ENCODE measurements at regions not wholly inside any gene's neighbourhood (a gene's known extent, or its start where the extent isn't known, plus 50 kb on each side); places are given as distances from the start of the nearest gene placed in this dataset.

GRCh38 chr4:24015782-24016181, 125.9 kb upstream of the PPARGC1A start:
- Histone ChIP-seq H3K4me1 (no peaks in the 10 kb centered on the region), H3K4me3 (no peak overlapping the region), H3K36me3 (no peaks in the 10 kb centered on the region), H3K27ac (no peak overlapping the region), H3K27me3 (no peaks in the 10 kb centered on the region), H3K9me3 (no peaks in the 10 kb centered on the region)
- DNase-seq (ENCODE audit: low spot score in 2 of 2) = no peak
- no peak for TF ChIP-seq POLR2AphosphoS5 (IDR thresholded peaks at IDR 0.05)
- no peak for TF ChIP-seq CTCF (IDR thresholded peaks at IDR 0.05)
- no peak for TF ChIP-seq POLR2A (IDR thresholded peaks at IDR 0.05)
- intact Hi-C loops (cut with DNase I; ENCODE audit: low total_unique reads) = no loop called here

- no peak for TF ChIP-seq POLR2A (IDR thresholded peaks at IDR 0.05)
- TF ChIP-seq POLR2AphosphoS5 (IDR thresholded peaks at IDR 0.05) = no peak
- no peak for TF ChIP-seq CTCF (IDR thresholded peaks at IDR 0.05)
- Histone ChIP-seq H3K4me1 (no peaks in the 10 kb centered on the region), H3K9me3 (no peaks in the 10 kb centered on the region), H3K4me3 (no peak overlapping the region), H3K36me3 (no peaks in the 10 kb centered on the region), H3K27me3 (no peaks in the 10 kb centered on the region), H3K27ac (no peak overlapping the region)
- intact Hi-C loops (cut with DNase I; ENCODE audit: low total_unique reads) = no loop called here
- no peak for DNase-seq (ENCODE audit: low spot score in 2 of 2)
Measured at GRCh38 chr4:24013668-24014422, 124.0 kb upstream of the PPARGC1A start.

GRCh38 chr4:24010994-24011393, 121.1 kb upstream of the PPARGC1A start:
- no peak overlapping the region for H3K27ac ChIP-seq
- intact Hi-C loops (cut with DNase I; ENCODE audit: low total_unique reads) = no loop called here
- DNase-seq (ENCODE audit: low spot score in 2 of 2) = no peak
- H3K4me3 ChIP-seq = no peak overlapping the region
- H3K36me3 ChIP-seq = no peaks in the 10 kb centered on the region
- no peak for TF ChIP-seq CTCF (IDR thresholded peaks at IDR 0.05)
- TF ChIP-seq POLR2A (IDR thresholded peaks at IDR 0.05) = no peak
- no peak for TF ChIP-seq POLR2AphosphoS5 (IDR thresholded peaks at IDR 0.05)
- no peaks in the 10 kb centered on the region for H3K4me1 ChIP-seq
- H3K9me3 ChIP-seq = no peaks in the 10 kb centered on the region
- H3K27me3 ChIP-seq = no peaks in the 10 kb centered on the region

- no peaks in the 10 kb centered on the region for H3K36me3 ChIP-seq
- TF ChIP-seq POLR2A (IDR thresholded peaks at IDR 0.05) = no peak
- no peak for TF ChIP-seq CTCF (IDR thresholded peaks at IDR 0.05)
- TF ChIP-seq POLR2AphosphoS5 (IDR thresholded peaks at IDR 0.05) = no peak
- H3K9me3 ChIP-seq = no peaks in the 10 kb centered on the region
- no peak overlapping the region for H3K27ac ChIP-seq
- no peak for DNase-seq (ENCODE audit: low spot score in 2 of 2)
- intact Hi-C loops (cut with DNase I; ENCODE audit: low total_unique reads) = no loop called here
- no peak overlapping the region for H3K4me3 ChIP-seq
- H3K4me1 ChIP-seq = no peaks in the 10 kb centered on the region
- no peaks in the 10 kb centered on the region for H3K27me3 ChIP-seq
Measured at GRCh38 chr4:24010573-24010972, 120.7 kb upstream of the PPARGC1A start.

DNA sequence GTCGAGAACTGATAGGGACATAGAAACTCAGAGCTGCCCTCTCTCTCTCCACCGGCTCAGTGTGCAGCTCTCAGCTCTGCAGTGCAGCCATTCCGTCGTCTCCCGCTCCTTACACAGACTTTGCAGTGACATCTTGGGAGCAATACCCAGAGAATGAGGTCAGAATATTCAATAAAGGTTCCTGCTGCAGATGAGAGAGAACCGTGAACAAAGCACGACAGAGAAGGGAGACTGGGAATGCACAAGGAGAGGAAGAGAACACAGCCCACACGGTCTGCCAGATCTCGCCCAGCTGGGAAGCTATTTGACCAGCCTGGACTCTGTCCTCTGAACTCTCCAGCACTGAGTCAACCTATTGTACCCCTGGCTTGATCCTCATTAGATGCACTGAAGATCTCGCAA, 118.0 kb upstream of the PPARGC1A start:
- no peak for TF ChIP-seq POLR2AphosphoS5 (IDR thresholded peaks at IDR 0.05)
- TF ChIP-seq POLR2A (IDR thresholded peaks at IDR 0.05) = no peak
- no peak for TF ChIP-seq CTCF (IDR thresholded peaks at IDR 0.05)
- no peaks in the 10 kb centered on the region for H3K27me3 ChIP-seq
- intact Hi-C loops (cut with DNase I; ENCODE audit: low total_unique reads) = no loop called here
- no peak overlapping the region for H3K4me3 ChIP-seq
- H3K4me1 ChIP-seq = no peaks in the 10 kb centered on the region
- H3K9me3 ChIP-seq = no peaks in the 10 kb centered on the region
- DNase-seq (ENCODE audit: low spot score in 2 of 2) = no peak
- no peak overlapping the region for H3K27ac ChIP-seq
- H3K36me3 ChIP-seq = no peaks in the 10 kb centered on the region
